HepG2 (cell line): ENCODE measurements at regions not wholly inside any gene's neighbourhood (a gene's known extent, or its start where the extent isn't known, plus 50 kb on each side); places are given as distances from the start of the nearest gene placed in this dataset.

ENCODE experiments used
- DNMT1 ChIP-seq: sonication (generic); formaldehyde crosslinking; IDR thresholded peaks from 2 replicates; pipeline ENCODE4 v1.5.1; 2020; ENCODE audit warnings: mild to moderate bottlenecking, missing genetic modification reagents
- FOXA3 ChIP-seq: IDR thresholded peaks from 2 replicates; pipeline ENCODE4 v1.6.1; 2016; ENCODE audit warnings: missing genetic modification reagents, missing compliant biosample characterization
- HDAC1 ChIP-seq: sonication (generic); formaldehyde crosslinking; IDR thresholded peaks from 2 replicates; pipeline ENCODE4 v1.5.1; 2020; ENCODE audit warnings: mild to moderate bottlenecking, missing genetic modification reagents
- HIVEP1 ChIP-seq: sonication (generic); formaldehyde crosslinking; IDR thresholded peaks from 2 replicates; pipeline ENCODE4 v1.4.0; 2020; ENCODE audit warnings: mild to moderate bottlenecking, missing genetic modification reagents
- HMG20B ChIP-seq: conservative IDR thresholded peaks from 2 replicates; pipeline ENCODE4 v1.6.1; 2016; ENCODE audit warnings: missing genetic modification reagents, missing compliant biosample characterization
- HNF4G ChIP-seq, 2 experiments: sonication (generic) in 1 of 2; formaldehyde crosslinking in 1 of 2; IDR thresholded peaks; 2 replicates each; pipeline versions ENCODE4 v1.4.0 to v1.6.1; 2011 to 2020; ENCODE audit warnings: borderline replicate concordance in 2 of 2, low read depth in 2 of 2, mild to moderate bottlenecking in 2 of 2, low read length in 1 of 2, missing genetic modification reagents in 1 of 2, moderate library complexity in 1 of 2
- POLR2A ChIP-seq, 2 experiments: IDR thresholded peaks; 2 replicates each; pipeline ENCODE4 v1.6.1; 2011; ENCODE audit warnings: low read depth in 2 of 2, low read length in 2 of 2, mild to moderate bottlenecking in 1 of 2, moderate library complexity in 1 of 2; ENCODE audit not compliant: insufficient read depth in 1 of 2
- ZNF546 ChIP-seq: sonication (generic); formaldehyde crosslinking; conservative IDR thresholded peaks from 2 replicates; pipeline ENCODE4 v1.8.1; 2023; ENCODE audit warnings: mild to moderate bottlenecking, missing genetic modification reagents
- ZNF749 ChIP-seq: sonication (generic); formaldehyde crosslinking; IDR thresholded peaks from 2 replicates; pipeline ENCODE4 v1.8.0; 2022; ENCODE audit warnings: mild to moderate bottlenecking, missing genetic modification reagents, moderate library complexity, borderline replicate concordance
- TF ChIP-seq, protein P1 (sequence below): sonication (generic); formaldehyde crosslinking; IDR thresholded peaks from 2 replicates; pipeline ENCODE4 v1.4.0; 2020; ENCODE audit warnings: missing genetic modification reagents
- TF ChIP-seq, protein P2 (sequence below): sonication (generic); formaldehyde crosslinking; IDR thresholded peaks from 2 replicates; pipeline ENCODE4 v1.5.0; 2020; ENCODE audit warnings: mild to moderate bottlenecking, missing genetic modification reagents, moderate library complexity
- TF ChIP-seq, protein P3 (sequence below), 2 experiments: sonication (generic) in 1 of 2; formaldehyde crosslinking in 1 of 2; IDR thresholded peaks; 2 replicates each; pipeline versions ENCODE4 v1.5.1 to v1.6.1; 2011 to 2020; ENCODE audit warnings: borderline replicate concordance in 1 of 2, low read depth in 1 of 2, low read length in 1 of 2, mild to moderate bottlenecking in 1 of 2, missing genetic modification reagents in 1 of 2, moderate library complexity in 1 of 2
- TF ChIP-seq, protein P4 (sequence below): sonication (generic); formaldehyde crosslinking; IDR thresholded peaks from 2 replicates; pipeline ENCODE4 v1.4.0; 2020; ENCODE audit warnings: mild to moderate bottlenecking, missing genetic modification reagents

DNA sequence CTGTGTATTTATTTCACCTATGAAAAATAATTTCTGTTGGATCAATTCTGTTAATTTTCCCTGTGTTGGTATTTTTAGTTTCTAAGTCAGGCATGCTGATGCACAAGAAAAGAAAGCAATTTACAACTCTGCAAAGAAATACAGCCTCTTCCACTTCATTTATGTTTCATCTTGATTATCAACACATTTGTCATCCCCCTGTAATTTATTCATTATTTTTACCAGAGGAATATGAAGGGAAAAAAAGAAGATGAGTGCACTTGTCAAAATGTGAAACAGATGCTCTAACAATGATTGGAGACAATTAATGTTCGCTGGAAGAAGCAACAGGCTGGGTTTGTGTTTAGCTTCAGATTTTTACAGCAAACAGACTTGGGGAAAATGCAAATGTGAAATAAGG is 958.5 kb upstream of the SEL1L start:
- TF ChIP-seq HNF4G (IDR thresholded peaks at IDR 0.05; ENCODE audit: borderline replicate concordance, low read depth, low read length), result no peak
- no peak for TF ChIP-seq HNF4G (CRISPR knock-in tag; IDR thresholded peaks at IDR 0.05; ENCODE audit: borderline replicate concordance, low read depth)
- TF ChIP-seq HDAC1 (CRISPR knock-in tag), result no peak
- no peak for TF ChIP-seq HIVEP1 (CRISPR knock-in tag)
- TF ChIP-seq DNMT1 (CRISPR knock-in tag), result no peak
- TF ChIP-seq POLR2A (IDR thresholded peaks at IDR 0.05; ENCODE audit: insufficient read depth in 1 of 2, low read depth in 2 of 2, low read length in 2 of 2), result no peak
- TF ChIP-seq, protein P1, sequence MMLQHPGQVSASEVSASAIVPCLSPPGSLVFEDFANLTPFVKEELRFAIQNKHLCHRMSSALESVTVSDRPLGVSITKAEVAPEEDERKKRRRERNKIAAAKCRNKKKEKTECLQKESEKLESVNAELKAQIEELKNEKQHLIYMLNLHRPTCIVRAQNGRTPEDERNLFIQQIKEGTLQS (CRISPR knock-in tag), result no peak
- TF ChIP-seq FOXA3, result no peak
- no peak for TF ChIP-seq HMG20B (CRISPR knock-in tag)
- TF ChIP-seq, protein P2, sequence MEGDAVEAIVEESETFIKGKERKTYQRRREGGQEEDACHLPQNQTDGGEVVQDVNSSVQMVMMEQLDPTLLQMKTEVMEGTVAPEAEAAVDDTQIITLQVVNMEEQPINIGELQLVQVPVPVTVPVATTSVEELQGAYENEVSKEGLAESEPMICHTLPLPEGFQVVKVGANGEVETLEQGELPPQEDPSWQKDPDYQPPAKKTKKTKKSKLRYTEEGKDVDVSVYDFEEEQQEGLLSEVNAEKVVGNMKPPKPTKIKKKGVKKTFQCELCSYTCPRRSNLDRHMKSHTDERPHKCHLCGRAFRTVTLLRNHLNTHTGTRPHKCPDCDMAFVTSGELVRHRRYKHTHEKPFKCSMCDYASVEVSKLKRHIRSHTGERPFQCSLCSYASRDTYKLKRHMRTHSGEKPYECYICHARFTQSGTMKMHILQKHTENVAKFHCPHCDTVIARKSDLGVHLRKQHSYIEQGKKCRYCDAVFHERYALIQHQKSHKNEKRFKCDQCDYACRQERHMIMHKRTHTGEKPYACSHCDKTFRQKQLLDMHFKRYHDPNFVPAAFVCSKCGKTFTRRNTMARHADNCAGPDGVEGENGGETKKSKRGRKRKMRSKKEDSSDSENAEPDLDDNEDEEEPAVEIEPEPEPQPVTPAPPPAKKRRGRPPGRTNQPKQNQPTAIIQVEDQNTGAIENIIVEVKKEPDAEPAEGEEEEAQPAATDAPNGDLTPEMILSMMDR (CRISPR knock-in tag), result no peak
- TF ChIP-seq, protein P3, sequence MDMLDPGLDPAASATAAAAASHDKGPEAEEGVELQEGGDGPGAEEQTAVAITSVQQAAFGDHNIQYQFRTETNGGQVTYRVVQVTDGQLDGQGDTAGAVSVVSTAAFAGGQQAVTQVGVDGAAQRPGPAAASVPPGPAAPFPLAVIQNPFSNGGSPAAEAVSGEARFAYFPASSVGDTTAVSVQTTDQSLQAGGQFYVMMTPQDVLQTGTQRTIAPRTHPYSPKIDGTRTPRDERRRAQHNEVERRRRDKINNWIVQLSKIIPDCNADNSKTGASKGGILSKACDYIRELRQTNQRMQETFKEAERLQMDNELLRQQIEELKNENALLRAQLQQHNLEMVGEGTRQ (IDR thresholded peaks at IDR 0.05; ENCODE audit: low read depth, low read length), result no peak
- TF ChIP-seq, protein P3 (CRISPR knock-in tag; IDR thresholded peaks at IDR 0.05; ENCODE audit: borderline replicate concordance), result no peak
- no peak for TF ChIP-seq ZNF749 (CRISPR knock-in tag)
- TF ChIP-seq, protein P4, sequence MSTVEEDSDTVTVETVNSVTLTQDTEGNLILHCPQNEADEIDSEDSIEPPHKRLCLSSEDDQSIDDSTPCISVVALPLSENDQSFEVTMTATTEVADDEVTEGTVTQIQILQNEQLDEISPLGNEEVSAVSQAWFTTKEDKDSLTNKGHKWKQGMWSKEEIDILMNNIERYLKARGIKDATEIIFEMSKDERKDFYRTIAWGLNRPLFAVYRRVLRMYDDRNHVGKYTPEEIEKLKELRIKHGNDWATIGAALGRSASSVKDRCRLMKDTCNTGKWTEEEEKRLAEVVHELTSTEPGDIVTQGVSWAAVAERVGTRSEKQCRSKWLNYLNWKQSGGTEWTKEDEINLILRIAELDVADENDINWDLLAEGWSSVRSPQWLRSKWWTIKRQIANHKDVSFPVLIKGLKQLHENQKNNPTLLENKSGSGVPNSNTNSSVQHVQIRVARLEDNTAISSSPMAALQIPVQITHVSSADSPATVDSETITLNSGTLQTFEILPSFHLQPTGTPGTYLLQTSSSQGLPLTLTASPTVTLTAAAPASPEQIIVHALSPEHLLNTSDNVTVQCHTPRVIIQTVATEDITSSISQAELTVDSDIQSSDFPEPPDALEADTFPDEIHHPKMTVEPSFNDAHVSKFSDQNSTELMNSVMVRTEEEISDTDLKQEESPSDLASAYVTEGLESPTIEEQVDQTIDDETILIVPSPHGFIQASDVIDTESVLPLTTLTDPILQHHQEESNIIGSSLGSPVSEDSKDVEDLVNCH (CRISPR knock-in tag), result no peak
- no peak for TF ChIP-seq ZNF546 (CRISPR knock-in tag)
